ENCODE measurements at regions not wholly inside any gene's neighbourhood (a gene's known extent, or its start where the extent isn't known, plus 50 kb on each side); places are given as distances from the start of the nearest gene placed in this dataset.
"Not testable (repeated sequence)": the region's sequence is repeated elsewhere in the genome, so short reads cannot be mapped to it uniquely, and the experiment has no call there.

DNA sequence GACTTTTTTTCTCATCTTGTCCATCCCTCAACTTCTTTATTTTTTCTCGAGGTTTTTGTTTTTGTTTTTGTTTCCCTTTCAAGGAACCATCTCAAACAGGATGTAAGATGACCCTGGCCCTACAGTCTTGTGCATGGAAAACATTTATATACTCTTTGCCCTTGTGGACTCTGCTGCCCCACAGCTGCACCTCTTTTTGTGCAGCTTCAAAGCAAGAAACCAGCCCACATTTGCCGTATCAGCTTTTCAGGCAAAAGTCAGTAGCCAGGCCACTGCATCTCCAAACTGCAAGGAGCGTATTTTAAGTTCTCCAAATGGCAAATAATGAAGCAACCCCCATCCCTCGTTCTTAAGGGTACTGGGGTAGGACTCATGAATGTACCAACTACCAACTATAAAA lies 756.5 kb downstream of the C4orf33 start:
- Histone ChIP-seq H3K36me3 (ENCODE audit: control insufficient read depth, insufficient read depth, low read length) (no peaks in the 10 kb centered on the region), H3K4me3 (replicated peaks; ENCODE audit: low read depth, low read length) (no peak overlapping the region), H3K27me3 (replicated peaks; ENCODE audit: control insufficient read depth, insufficient read depth, low read length) (no peaks in the 10 kb centered on the region)
- TF ChIP-seq, protein P1, sequence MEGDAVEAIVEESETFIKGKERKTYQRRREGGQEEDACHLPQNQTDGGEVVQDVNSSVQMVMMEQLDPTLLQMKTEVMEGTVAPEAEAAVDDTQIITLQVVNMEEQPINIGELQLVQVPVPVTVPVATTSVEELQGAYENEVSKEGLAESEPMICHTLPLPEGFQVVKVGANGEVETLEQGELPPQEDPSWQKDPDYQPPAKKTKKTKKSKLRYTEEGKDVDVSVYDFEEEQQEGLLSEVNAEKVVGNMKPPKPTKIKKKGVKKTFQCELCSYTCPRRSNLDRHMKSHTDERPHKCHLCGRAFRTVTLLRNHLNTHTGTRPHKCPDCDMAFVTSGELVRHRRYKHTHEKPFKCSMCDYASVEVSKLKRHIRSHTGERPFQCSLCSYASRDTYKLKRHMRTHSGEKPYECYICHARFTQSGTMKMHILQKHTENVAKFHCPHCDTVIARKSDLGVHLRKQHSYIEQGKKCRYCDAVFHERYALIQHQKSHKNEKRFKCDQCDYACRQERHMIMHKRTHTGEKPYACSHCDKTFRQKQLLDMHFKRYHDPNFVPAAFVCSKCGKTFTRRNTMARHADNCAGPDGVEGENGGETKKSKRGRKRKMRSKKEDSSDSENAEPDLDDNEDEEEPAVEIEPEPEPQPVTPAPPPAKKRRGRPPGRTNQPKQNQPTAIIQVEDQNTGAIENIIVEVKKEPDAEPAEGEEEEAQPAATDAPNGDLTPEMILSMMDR (IDR thresholded peaks at IDR 0.05; ENCODE audit: insufficient read depth, low read length, poor library complexity, severe bottlenecking) = no peak
- no peak for DNase-seq (ENCODE audit: extremely low read depth, insufficient read length)

DNA sequence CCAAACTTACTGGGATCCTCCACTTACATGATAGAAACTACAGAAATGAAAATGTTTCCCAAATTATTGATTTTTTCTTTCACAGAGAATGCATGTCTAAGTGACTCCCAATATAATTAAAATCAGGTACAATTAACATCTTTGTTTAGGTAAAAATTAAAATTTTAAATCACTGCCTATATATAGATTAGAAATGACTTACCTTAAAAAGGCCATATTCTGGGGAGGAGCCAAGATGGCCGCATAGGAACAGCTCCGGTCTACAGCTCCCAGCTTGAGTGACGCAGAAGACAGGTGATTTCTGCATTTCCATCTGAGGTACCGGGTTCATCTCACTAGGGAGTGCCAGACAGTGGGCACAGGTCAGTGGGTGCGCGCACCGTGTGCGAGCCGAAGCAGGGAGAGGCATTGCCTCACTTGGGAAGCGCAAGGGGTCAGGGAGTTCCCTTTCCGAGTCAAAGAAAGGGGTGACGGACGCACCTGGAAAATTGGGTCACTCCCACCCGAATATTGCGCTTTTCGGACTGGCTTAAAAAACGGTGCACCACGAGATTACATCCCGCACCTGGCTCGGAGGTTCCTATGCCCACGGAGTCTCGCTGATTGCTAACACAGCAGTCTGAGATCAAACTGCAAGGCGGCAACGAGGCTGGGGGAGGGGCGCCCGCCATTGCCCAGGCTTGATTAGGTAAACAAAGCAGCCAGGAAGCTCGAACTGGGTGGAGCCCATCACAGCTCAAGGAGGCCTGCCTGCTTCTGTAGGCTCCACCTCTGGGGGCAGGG lies 757.9 kb downstream of the C4orf33 start:
- not testable (repeated sequence) for H3K27me3 ChIP-seq (replicated peaks; ENCODE audit: control insufficient read depth, insufficient read depth, low read length); H3K36me3 ChIP-seq (ENCODE audit: control insufficient read depth, insufficient read depth, low read length); DNase-seq (ENCODE audit: extremely low read depth, insufficient read length); H3K4me3 ChIP-seq (replicated peaks; ENCODE audit: low read depth, low read length)

DNA sequence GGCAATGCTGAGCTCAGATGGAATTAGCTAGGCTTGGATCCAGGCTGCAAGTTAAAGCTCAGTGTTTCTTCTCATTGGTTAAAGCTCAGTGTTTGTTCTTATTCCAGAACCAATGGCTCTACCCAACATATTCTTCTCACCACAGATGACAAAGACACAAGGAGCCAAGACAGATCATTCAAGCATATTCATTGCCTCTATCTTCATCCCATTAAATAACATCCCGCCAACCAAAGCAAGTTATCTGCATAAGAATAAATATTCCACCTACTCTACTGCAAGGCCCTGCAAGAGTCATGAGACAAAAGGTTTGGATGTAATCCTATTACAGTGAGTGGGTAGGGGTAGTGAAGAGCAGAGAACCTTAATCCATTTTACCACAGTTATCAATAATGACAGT lies 766.5 kb downstream of the C4orf33 start:
- DNase-seq (ENCODE audit: extremely low read depth, insufficient read length) = no peak
- TF ChIP-seq, protein P1 (IDR thresholded peaks at IDR 0.05; ENCODE audit: insufficient read depth, low read length, poor library complexity, severe bottlenecking) = no peak
- Histone ChIP-seq H3K4me3 (replicated peaks; ENCODE audit: low read depth, low read length) (no peak overlapping the region), H3K36me3 (ENCODE audit: control insufficient read depth, insufficient read depth, low read length) (no peaks in the 10 kb centered on the region), H3K27me3 (replicated peaks; ENCODE audit: control insufficient read depth, insufficient read depth, low read length) (no peaks in the 10 kb centered on the region)

DNA sequence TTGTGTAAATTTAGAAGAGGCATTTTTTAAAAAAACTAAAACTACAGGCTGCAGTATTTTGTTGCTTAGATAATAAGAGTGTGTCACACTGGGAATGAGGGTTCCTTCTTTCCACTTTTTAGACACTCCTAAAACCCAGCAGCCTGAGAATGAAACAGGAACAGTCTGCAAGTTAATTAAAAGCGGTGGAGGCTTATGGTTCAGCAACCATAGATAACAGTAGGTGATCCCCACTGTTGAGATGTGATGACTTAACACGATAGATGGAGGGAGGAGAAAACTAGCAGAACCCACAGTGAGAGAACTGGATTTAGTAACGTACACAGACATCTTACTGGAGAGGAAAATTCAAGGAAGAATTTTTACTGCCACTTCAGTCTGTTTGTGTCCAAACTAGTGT lies 767.3 kb downstream of the C4orf33 start:
- no peak for DNase-seq (ENCODE audit: extremely low read depth, insufficient read length)
- Histone ChIP-seq H3K36me3 (ENCODE audit: control insufficient read depth, insufficient read depth, low read length) (no peaks in the 10 kb centered on the region), H3K27me3 (replicated peaks; ENCODE audit: control insufficient read depth, insufficient read depth, low read length) (no peaks in the 10 kb centered on the region), H3K4me3 (replicated peaks; ENCODE audit: low read depth, low read length) (no peak overlapping the region)
- TF ChIP-seq, protein P1 (IDR thresholded peaks at IDR 0.05; ENCODE audit: insufficient read depth, low read length, poor library complexity, severe bottlenecking) = no peak

DNA sequence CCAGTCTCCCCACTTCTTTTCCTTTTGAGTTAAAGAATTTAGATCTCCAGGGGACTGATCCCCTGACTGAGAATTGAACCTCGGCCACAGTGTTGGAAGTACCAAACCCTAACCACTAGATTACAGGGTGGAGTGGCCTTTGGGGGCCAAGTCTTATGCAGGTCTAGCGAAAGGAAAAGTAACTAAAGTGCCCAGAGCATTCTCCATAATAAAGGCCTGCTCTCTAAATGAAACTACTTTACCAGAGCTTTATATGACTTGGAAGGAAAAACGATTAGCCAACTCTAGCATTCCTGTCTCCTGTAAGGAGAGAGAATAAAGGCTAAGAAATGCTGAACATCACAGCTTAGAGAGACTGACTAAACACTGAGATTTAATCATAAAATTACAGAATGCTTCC lies 788.0 kb downstream of the C4orf33 start:
- no peak for DNase-seq (ENCODE audit: extremely low read depth, insufficient read length)
- TF ChIP-seq, protein P1 (IDR thresholded peaks at IDR 0.05; ENCODE audit: insufficient read depth, low read length, poor library complexity, severe bottlenecking) = no peak
- no peaks in the 10 kb centered on the region for H3K36me3 ChIP-seq (ENCODE audit: control insufficient read depth, insufficient read depth, low read length)
- no peak overlapping the region for H3K4me3 ChIP-seq (replicated peaks; ENCODE audit: low read depth, low read length)
- H3K27me3 ChIP-seq (replicated peaks; ENCODE audit: control insufficient read depth, insufficient read depth, low read length) = no peaks in the 10 kb centered on the region

DNA sequence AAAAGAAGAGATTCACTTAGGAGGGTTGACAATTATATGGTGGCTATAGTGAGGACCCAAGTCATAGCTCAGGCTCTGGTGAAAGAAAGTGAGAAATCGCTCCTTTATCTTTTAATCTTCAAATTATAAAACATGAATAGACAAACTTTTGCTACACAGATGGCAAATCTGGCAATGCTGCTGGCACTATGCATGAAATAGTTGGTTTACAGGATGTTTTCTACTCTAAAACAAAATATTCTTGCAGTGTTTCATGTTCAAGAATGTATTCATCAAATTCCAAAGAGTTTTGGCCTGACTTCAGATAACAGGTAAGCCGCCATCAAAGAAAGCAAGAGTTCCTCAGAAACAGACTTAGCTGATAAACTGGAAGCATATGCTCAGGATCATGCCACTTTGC lies 801.2 kb downstream of the C4orf33 start:
- TF ChIP-seq, protein P1 (IDR thresholded peaks at IDR 0.05; ENCODE audit: insufficient read depth, low read length, poor library complexity, severe bottlenecking) = no peak
- Histone ChIP-seq H3K36me3 (ENCODE audit: control insufficient read depth, insufficient read depth, low read length) (no peaks in the 10 kb centered on the region), H3K27me3 (replicated peaks; ENCODE audit: control insufficient read depth, insufficient read depth, low read length) (no peaks in the 10 kb centered on the region), H3K4me3 (replicated peaks; ENCODE audit: low read depth, low read length) (no peak overlapping the region)
- DNase-seq (ENCODE audit: extremely low read depth, insufficient read length) = no peak
